ENCODE measurements at regions not wholly inside any gene's neighbourhood (a gene's known extent, or its start where the extent isn't known, plus 50 kb on each side); places are given as distances from the start of the nearest gene placed in this dataset.

GRCh38 chr18:46374850-46375249 lies 270.7 kb downstream of the HAUS1 start:
- H3K4me3 ChIP-seq (replicated peaks; ENCODE audit: low read depth, low read length), result no peak overlapping the region
- no peak for TF ChIP-seq CTCF (IDR thresholded peaks at IDR 0.05; ENCODE audit: low read depth, low read length, missing control alignments)
- no peak for DNase-seq (ENCODE audit: extremely low read depth, low read depth)

- TF ChIP-seq CTCF (IDR thresholded peaks at IDR 0.05; ENCODE audit: low read depth, low read length, missing control alignments), result no peak
- H3K4me3 ChIP-seq (replicated peaks; ENCODE audit: low read depth, low read length), result no peak overlapping the region
- no peak for DNase-seq (ENCODE audit: extremely low read depth, low read depth)
Observed at GRCh38 chr18:46377557-46377956, 273.4 kb downstream of the HAUS1 start.

- no peak for TF ChIP-seq CTCF (IDR thresholded peaks at IDR 0.05; ENCODE audit: low read depth, low read length, missing control alignments)
- H3K4me3 ChIP-seq (replicated peaks; ENCODE audit: low read depth, low read length), result no peak overlapping the region
- no peak for DNase-seq (ENCODE audit: extremely low read depth, low read depth)
Observed at GRCh38 chr18:46378126-46378863, 274.1 kb downstream of the HAUS1 start.

GRCh38 chr18:46378864-46379207 lies 274.7 kb downstream of the HAUS1 start:
- DNase-seq (ENCODE audit: extremely low read depth, low read depth), result no peak
- no peak overlapping the region for H3K4me3 ChIP-seq (replicated peaks; ENCODE audit: low read depth, low read length)
- TF ChIP-seq CTCF (IDR thresholded peaks at IDR 0.05; ENCODE audit: low read depth, low read length, missing control alignments), result no peak

GRCh38 chr18:46379323-46379950 lies 275.3 kb downstream of the HAUS1 start:
- no peak for TF ChIP-seq CTCF (IDR thresholded peaks at IDR 0.05; ENCODE audit: low read depth, low read length, missing control alignments)
- H3K4me3 ChIP-seq (replicated peaks; ENCODE audit: low read depth, low read length), result no peak overlapping the region
- DNase-seq (ENCODE audit: extremely low read depth, low read depth), result no peak

- TF ChIP-seq CTCF (IDR thresholded peaks at IDR 0.05; ENCODE audit: low read depth, low read length, missing control alignments), result no peak
- no peak for DNase-seq (ENCODE audit: extremely low read depth, low read depth)
- no peak overlapping the region for H3K4me3 ChIP-seq (replicated peaks; ENCODE audit: low read depth, low read length)
Observed at GRCh38 chr18:46385124-46385523, 271.9 kb downstream of the LOXHD1 start.
